Activated CD4-positive, alpha-beta T cell treated with anti-CD3 and anti-CD28 coated beads, Interleukin-2, amount 50 U/mL, for 16 hours (primary cell): ENCODE measurements at regions not wholly inside any gene's neighbourhood (a gene's known extent, or its start where the extent isn't known, plus 50 kb on each side); places are given as distances from the start of the nearest gene placed in this dataset.

ENCODE experiments used
- DNase-seq: peaks from one replicate; pipeline ENCODE4 v3.0.0-alpha.2; 2020

- DNase-seq = no peak
Observed at GRCh38 chr21:26736449-26736848, 108.8 kb downstream of the ADAMTS1 start.

- DNase-seq = peak; percentile 6
Observed at GRCh38 chr21:26732432-26733221, 112.6 kb downstream of the ADAMTS1 start.

GRCh38 chr21:26719750-26720149, 125.5 kb downstream of the ADAMTS1 start:
- no peak for DNase-seq

- peak; percentile 10 for DNase-seq
Observed at GRCh38 chr21:26717146-26717739, 128.0 kb downstream of the ADAMTS1 start.

GRCh38 chr21:26715878-26716506, 129.2 kb downstream of the ADAMTS1 start:
- peak; percentile 35 for DNase-seq

GRCh38 chr21:26715116-26715515, 130.1 kb downstream of the ADAMTS1 start:
- no peak for DNase-seq

- no peak for DNase-seq
Observed at GRCh38 chr21:26710155-26710554, 135.1 kb downstream of the ADAMTS1 start.

- DNase-seq = no peak
Observed at GRCh38 chr21:26709090-26709489, 136.0 kb upstream of the CYYR1 start.

- no peak for DNase-seq
Observed at GRCh38 chr21:26708223-26708800, 135.2 kb upstream of the CYYR1 start.

- DNase-seq = no peak
Observed at GRCh38 chr21:26707246-26707645, 134.2 kb upstream of the CYYR1 start.

- no peak for DNase-seq
Observed at GRCh38 chr21:26698416-26698815, 125.3 kb upstream of the CYYR1 start.

GRCh38 chr21:26691416-26691815, 118.3 kb upstream of the CYYR1 start:
- DNase-seq = no peak

- DNase-seq = no peak
Observed at GRCh38 chr21:26686705-26687104, 113.6 kb upstream of the CYYR1 start.

GRCh38 chr21:26686278-26686677, 113.2 kb upstream of the CYYR1 start:
- DNase-seq = peak; percentile 34

- no peak for DNase-seq
Observed at GRCh38 chr21:26684889-26685288, 111.8 kb upstream of the CYYR1 start.

- no peak for DNase-seq
Observed at GRCh38 chr21:26683996-26684395, 110.9 kb upstream of the CYYR1 start.

- no peak for DNase-seq
Observed at GRCh38 chr21:26679284-26679683, 106.2 kb upstream of the CYYR1 start.

GRCh38 chr21:26674323-26674722, 101.2 kb upstream of the CYYR1 start:
- no peak for DNase-seq

- no peak for DNase-seq
Observed at GRCh38 chr21:26669215-26669764, 96.2 kb upstream of the CYYR1 start.

- DNase-seq = no peak
Observed at GRCh38 chr21:26659757-26660156, 86.7 kb upstream of the CYYR1 start.

- DNase-seq = no peak
Observed at GRCh38 chr21:26659182-26659581, 86.1 kb upstream of the CYYR1 start.

- no peak for DNase-seq
Observed at GRCh38 chr21:26655460-26655859, 82.4 kb upstream of the CYYR1 start.

GRCh38 chr21:26653430-26653829, 80.3 kb upstream of the CYYR1 start:
- no peak for DNase-seq

- DNase-seq = no peak
Observed at GRCh38 chr21:26652854-26653253, 79.8 kb upstream of the CYYR1 start.
